ENCODE measurements at regions not wholly inside any gene's neighbourhood (a gene's known extent, or its start where the extent isn't known, plus 50 kb on each side); places are given as distances from the start of the nearest gene placed in this dataset.

DNA sequence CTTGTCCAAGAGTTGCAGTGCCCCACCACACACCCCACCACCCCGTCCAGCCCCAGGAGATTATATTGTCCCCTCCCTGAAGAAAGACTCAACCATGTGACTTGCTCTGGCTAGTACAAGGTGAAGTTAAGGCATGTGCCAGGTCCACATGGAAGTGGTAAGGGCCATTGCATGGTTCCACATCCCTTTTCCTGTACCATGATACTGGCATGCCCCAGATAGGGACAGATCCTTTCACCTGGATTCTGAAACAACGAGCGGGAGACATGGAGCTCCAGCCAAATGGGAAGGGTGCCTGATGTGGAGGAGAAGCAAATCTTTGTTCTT lies 141.5 kb upstream of the APCDD1 start:
- TF ChIP-seq, protein P1, sequence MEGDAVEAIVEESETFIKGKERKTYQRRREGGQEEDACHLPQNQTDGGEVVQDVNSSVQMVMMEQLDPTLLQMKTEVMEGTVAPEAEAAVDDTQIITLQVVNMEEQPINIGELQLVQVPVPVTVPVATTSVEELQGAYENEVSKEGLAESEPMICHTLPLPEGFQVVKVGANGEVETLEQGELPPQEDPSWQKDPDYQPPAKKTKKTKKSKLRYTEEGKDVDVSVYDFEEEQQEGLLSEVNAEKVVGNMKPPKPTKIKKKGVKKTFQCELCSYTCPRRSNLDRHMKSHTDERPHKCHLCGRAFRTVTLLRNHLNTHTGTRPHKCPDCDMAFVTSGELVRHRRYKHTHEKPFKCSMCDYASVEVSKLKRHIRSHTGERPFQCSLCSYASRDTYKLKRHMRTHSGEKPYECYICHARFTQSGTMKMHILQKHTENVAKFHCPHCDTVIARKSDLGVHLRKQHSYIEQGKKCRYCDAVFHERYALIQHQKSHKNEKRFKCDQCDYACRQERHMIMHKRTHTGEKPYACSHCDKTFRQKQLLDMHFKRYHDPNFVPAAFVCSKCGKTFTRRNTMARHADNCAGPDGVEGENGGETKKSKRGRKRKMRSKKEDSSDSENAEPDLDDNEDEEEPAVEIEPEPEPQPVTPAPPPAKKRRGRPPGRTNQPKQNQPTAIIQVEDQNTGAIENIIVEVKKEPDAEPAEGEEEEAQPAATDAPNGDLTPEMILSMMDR (conservative IDR thresholded peaks at IDR 0.05) = no peak
- no peak for TF ChIP-seq ZFX (IDR thresholded peaks at IDR 0.05)
